HG02642 (cell line): ENCODE measurements at regions not wholly inside any gene's neighbourhood (a gene's known extent, or its start where the extent isn't known, plus 50 kb on each side); places are given as distances from the start of the nearest gene placed in this dataset.
"Not testable (repeated sequence)": the region's sequence is repeated elsewhere in the genome, so short reads cannot be mapped to it uniquely, and the experiment has no call there.

ENCODE experiments used
- ATAC-seq: cut with Tn5 transposase; IDR thresholded peaks from one replicate; pipeline ENCODE4 v1.9.1; 2021; ENCODE audit warnings: mild to moderate bottlenecking; ENCODE audit not compliant: unreplicated experiment, poor library complexity

- no peak for ATAC-seq
Observed at GRCh38 chr2:224217233-224217961, 178.3 kb upstream of the SERPINE2 start.

- not testable (repeated sequence) for ATAC-seq
Observed at GRCh38 chr2:224215611-224216010, 176.5 kb upstream of the SERPINE2 start.

GRCh38 chr2:224213396-224213795 is 174.3 kb upstream of the SERPINE2 start:
- no peak for ATAC-seq

GRCh38 chr2:224211791-224212190 is 172.7 kb upstream of the SERPINE2 start:
- ATAC-seq: no peak

- ATAC-seq: no peak
Observed at GRCh38 chr2:224211181-224211480, 172.0 kb upstream of the SERPINE2 start.

- no peak for ATAC-seq
Observed at GRCh38 chr2:224210286-224211180, 171.4 kb upstream of the SERPINE2 start.

GRCh38 chr2:224209555-224210285 is 170.6 kb upstream of the SERPINE2 start:
- ATAC-seq: no peak

- no peak for ATAC-seq
Observed at GRCh38 chr2:224208443-224208842, 169.4 kb upstream of the SERPINE2 start.

- no peak for ATAC-seq
Observed at GRCh38 chr2:224208007-224208406, 168.9 kb upstream of the SERPINE2 start.

GRCh38 chr2:224206816-224207215 is 167.7 kb upstream of the SERPINE2 start:
- ATAC-seq: no peak

GRCh38 chr2:224202281-224202865 is 163.3 kb upstream of the SERPINE2 start:
- no peak for ATAC-seq

GRCh38 chr2:224198436-224198835 is 159.3 kb upstream of the SERPINE2 start:
- no peak for ATAC-seq

GRCh38 chr2:224196810-224197209 is 157.7 kb upstream of the SERPINE2 start:
- no peak for ATAC-seq

- no peak for ATAC-seq
Observed at GRCh38 chr2:224195925-224196571, 157.0 kb upstream of the SERPINE2 start.

- ATAC-seq: no peak
Observed at GRCh38 chr2:224194161-224194560, 155.1 kb upstream of the SERPINE2 start.

- ATAC-seq: no peak
Observed at GRCh38 chr2:224191465-224191864, 152.4 kb upstream of the SERPINE2 start.

- no peak for ATAC-seq
Observed at GRCh38 chr2:224190936-224191270, 151.8 kb upstream of the SERPINE2 start.

- no peak for ATAC-seq
Observed at GRCh38 chr2:224190234-224190935, 151.3 kb upstream of the SERPINE2 start.

- ATAC-seq: no peak
Observed at GRCh38 chr2:224187220-224187619, 148.1 kb upstream of the SERPINE2 start.
